ENCODE measurements at regions not wholly inside any gene's neighbourhood (a gene's known extent, or its start where the extent isn't known, plus 50 kb on each side); places are given as distances from the start of the nearest gene placed in this dataset.

DNA sequence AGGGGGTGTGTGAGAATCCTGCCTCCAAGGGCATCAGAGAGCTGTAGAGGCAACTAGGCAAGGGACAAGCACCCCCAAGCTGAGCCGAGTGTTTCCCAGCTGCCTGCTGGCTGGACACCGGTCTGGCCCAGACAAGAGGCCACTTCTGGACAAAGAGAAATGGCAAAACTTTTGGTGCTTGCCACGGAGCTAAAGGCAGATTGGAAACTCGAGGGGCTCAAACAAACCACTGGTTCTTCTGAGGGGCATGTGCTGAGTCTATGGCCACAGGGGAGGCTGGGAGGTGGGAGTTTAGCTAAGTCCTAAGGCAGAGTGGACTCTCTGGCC is 66.5 kb upstream of the INPP5A start (continued):
- no peak for TF ChIP-seq HOXA7 (CRISPR knock-in tag; IDR thresholded peaks at IDR 0.05; ENCODE audit: borderline replicate concordance)
- TF ChIP-seq, protein P1, sequence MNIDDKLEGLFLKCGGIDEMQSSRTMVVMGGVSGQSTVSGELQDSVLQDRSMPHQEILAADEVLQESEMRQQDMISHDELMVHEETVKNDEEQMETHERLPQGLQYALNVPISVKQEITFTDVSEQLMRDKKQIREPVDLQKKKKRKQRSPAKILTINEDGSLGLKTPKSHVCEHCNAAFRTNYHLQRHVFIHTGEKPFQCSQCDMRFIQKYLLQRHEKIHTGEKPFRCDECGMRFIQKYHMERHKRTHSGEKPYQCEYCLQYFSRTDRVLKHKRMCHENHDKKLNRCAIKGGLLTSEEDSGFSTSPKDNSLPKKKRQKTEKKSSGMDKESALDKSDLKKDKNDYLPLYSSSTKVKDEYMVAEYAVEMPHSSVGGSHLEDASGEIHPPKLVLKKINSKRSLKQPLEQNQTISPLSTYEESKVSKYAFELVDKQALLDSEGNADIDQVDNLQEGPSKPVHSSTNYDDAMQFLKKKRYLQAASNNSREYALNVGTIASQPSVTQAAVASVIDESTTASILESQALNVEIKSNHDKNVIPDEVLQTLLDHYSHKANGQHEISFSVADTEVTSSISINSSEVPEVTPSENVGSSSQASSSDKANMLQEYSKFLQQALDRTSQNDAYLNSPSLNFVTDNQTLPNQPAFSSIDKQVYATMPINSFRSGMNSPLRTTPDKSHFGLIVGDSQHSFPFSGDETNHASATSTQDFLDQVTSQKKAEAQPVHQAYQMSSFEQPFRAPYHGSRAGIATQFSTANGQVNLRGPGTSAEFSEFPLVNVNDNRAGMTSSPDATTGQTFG (tag by site-specific recombination; IDR thresholded peaks at IDR 0.05; ENCODE audit: borderline replicate concordance), result no peak

DNA sequence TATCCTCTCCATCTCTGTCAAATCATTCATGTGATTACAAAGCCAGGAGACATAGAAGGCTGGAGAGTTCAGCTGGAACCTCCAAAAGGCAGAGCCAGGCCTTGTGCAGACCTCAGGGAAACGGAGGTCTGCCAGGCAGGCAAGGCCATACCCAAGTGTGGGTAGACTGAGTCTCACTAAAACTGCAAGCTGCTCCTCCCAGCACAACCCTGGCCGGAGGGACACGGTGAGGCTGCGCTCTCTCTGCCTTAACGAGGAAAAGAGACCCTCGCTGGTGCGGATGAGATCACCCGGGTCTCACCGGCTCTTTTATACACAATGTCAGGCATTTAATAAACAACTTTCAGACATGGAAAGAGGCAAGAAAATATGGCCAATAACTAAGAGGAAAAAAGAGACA is 66.1 kb upstream of the INPP5A start:
- Histone ChIP-seq H3K4me3 (ENCODE audit: low read depth, low read length) (no peak overlapping the region), H3K27ac (ENCODE audit: extremely low read depth, low read depth, low read length) (no peak overlapping the region), H3K4me1 (ENCODE audit: control insufficient read depth, insufficient read depth, low read length) (no peaks in the 10 kb centered on the region), H3K36me3 (ENCODE audit: control insufficient read depth in 2 of 2, insufficient read depth in 1 of 2, low read length in 2 of 2) (no peaks in the 10 kb centered on the region), H3K9me3 (ENCODE audit: control insufficient read depth, insufficient read depth, low read depth, low read length) (no peaks in the 10 kb centered on the region)
- ChIA-PET POLR2A (no interaction called here), CTCF (interaction anchor here (1.5 kb wide), 1 partner anchor 13 kb away, joined by 14 read pairs; no protein-coding TSS in a partner anchor)
- TF ChIP-seq ZNF768 (tag by site-specific recombination; IDR thresholded peaks at IDR 0.05) (no peak), SCRT2 (tag by site-specific recombination; IDR thresholded peaks at IDR 0.05) (no peak), ZNF792 (tag by site-specific recombination; IDR thresholded peaks at IDR 0.05) (no peak), ZBTB17 (tag by site-specific recombination; IDR thresholded peaks at IDR 0.05) (no peak), ZNF302 (tag by site-specific recombination; IDR thresholded peaks at IDR 0.05; ENCODE audit: low read depth) (no peak), ZNF423 (tag by site-specific recombination; IDR thresholded peaks at IDR 0.05) (no peak), ZNF211 (tag by site-specific recombination; IDR thresholded peaks at IDR 0.05; ENCODE audit: low read depth) (no peak), ZNF677 (tag by site-specific recombination; IDR thresholded peaks at IDR 0.05) (no peak), ZNF155 (tag by site-specific recombination; IDR thresholded peaks at IDR 0.05) (no peak), ZNF76 (tag by site-specific recombination; IDR thresholded peaks at IDR 0.05; ENCODE audit: borderline replicate concordance, low read depth) (no peak), ZNF223 (tag by site-specific recombination; IDR thresholded peaks at IDR 0.05) (no peak), ZNF747 (tag by site-specific recombination; IDR thresholded peaks at IDR 0.05) (no peak), MEIS1 (CRISPR knock-in tag; IDR thresholded peaks at IDR 0.05; ENCODE audit: borderline replicate concordance) (no peak)
- TF ChIP-seq, protein P2, sequence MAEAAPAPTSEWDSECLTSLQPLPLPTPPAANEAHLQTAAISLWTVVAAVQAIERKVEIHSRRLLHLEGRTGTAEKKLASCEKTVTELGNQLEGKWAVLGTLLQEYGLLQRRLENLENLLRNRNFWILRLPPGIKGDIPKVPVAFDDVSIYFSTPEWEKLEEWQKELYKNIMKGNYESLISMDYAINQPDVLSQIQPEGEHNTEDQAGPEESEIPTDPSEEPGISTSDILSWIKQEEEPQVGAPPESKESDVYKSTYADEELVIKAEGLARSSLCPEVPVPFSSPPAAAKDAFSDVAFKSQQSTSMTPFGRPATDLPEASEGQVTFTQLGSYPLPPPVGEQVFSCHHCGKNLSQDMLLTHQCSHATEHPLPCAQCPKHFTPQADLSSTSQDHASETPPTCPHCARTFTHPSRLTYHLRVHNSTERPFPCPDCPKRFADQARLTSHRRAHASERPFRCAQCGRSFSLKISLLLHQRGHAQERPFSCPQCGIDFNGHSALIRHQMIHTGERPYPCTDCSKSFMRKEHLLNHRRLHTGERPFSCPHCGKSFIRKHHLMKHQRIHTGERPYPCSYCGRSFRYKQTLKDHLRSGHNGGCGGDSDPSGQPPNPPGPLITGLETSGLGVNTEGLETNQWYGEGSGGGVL (tag by site-specific recombination; IDR thresholded peaks at IDR 0.05), result no peak
- TF ChIP-seq, protein P3, sequence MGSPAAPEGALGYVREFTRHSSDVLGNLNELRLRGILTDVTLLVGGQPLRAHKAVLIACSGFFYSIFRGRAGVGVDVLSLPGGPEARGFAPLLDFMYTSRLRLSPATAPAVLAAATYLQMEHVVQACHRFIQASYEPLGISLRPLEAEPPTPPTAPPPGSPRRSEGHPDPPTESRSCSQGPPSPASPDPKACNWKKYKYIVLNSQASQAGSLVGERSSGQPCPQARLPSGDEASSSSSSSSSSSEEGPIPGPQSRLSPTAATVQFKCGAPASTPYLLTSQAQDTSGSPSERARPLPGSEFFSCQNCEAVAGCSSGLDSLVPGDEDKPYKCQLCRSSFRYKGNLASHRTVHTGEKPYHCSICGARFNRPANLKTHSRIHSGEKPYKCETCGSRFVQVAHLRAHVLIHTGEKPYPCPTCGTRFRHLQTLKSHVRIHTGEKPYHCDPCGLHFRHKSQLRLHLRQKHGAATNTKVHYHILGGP (tag by site-specific recombination; IDR thresholded peaks at IDR 0.05), result no peak
- TF ChIP-seq, protein P4, sequence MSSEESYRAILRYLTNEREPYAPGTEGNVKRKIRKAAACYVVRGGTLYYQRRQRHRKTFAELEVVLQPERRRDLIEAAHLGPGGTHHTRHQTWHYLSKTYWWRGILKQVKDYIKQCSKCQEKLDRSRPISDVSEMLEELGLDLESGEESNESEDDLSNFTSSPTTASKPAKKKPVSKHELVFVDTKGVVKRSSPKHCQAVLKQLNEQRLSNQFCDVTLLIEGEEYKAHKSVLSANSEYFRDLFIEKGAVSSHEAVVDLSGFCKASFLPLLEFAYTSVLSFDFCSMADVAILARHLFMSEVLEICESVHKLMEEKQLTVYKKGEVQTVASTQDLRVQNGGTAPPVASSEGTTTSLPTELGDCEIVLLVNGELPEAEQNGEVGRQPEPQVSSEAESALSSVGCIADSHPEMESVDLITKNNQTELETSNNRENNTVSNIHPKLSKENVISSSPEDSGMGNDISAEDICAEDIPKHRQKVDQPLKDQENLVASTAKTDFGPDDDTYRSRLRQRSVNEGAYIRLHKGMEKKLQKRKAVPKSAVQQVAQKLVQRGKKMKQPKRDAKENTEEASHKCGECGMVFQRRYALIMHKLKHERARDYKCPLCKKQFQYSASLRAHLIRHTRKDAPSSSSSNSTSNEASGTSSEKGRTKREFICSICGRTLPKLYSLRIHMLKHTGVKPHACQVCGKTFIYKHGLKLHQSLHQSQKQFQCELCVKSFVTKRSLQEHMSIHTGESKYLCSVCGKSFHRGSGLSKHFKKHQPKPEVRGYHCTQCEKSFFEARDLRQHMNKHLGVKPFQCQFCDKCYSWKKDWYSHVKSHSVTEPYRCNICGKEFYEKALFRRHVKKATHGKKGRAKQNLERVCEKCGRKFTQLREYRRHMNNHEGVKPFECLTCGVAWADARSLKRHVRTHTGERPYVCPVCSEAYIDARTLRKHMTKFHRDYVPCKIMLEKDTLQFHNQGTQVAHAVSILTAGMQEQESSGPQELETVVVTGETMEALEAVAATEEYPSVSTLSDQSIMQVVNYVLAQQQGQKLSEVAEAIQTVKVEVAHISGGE (tag by site-specific recombination; conservative IDR thresholded peaks at IDR 0.05; ENCODE audit: low read depth), result no peak
- TF ChIP-seq, protein P5, sequence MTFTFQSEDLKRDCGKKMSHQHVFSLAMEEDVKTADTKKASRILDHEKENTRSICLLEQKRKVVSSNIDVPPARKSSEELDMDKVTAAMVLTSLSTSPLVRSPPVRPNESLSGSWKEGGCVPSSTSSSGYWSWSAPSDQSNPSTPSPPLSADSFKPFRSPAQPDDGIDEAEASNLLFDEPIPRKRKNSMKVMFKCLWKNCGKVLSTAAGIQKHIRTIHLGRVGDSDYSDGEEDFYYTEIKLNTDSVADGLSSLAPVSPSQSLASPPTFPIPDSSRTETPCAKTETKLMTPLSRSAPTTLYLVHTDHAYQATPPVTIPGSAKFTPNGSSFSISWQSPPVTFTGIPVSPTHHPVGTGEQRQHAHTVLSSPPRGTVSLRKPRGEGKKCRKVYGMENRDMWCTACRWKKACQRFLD (tag by site-specific recombination; IDR thresholded peaks at IDR 0.05), result no peak
